Activated naive CD4-positive, alpha-beta T cell treated with anti-CD3 and anti-CD28 coated beads, Interleukin-2, amount 50 U/mL, for 24 hours (primary cell): ENCODE measurements at regions not wholly inside any gene's neighbourhood (a gene's known extent, or its start where the extent isn't known, plus 50 kb on each side); places are given as distances from the start of the nearest gene placed in this dataset.

ENCODE experiments used
- H3K27ac Mint-ChIP-seq: one replicate; pipeline ENCODE4 v1.8.0; 2021; ENCODE audit warnings: mild to moderate bottlenecking, mixed read lengths
- H3K27me3 Mint-ChIP-seq: one replicate; pipeline ENCODE4 v1.8.0; 2021; ENCODE audit warnings: mixed read lengths
- H3K36me3 Mint-ChIP-seq: one replicate; pipeline ENCODE4 v1.8.0; 2021; ENCODE audit warnings: mixed read lengths
- H3K4me1 Mint-ChIP-seq: one replicate; pipeline ENCODE4 v1.8.0; 2021; ENCODE audit warnings: mixed read lengths
- H3K4me3 Mint-ChIP-seq: one replicate; pipeline ENCODE4 v1.8.0; 2021; ENCODE audit warnings: mild to moderate bottlenecking, mixed read lengths
- H3K9me3 Mint-ChIP-seq: one replicate; pipeline ENCODE4 v1.8.0; 2021; ENCODE audit warnings: mixed read lengths

- H3K4me3 Mint-ChIP-seq: no peak overlapping the region
- peaks cover under 1% of the 10 kb centered on the region for H3K36me3 Mint-ChIP-seq
- peaks cover 6% of the 10 kb centered on the region for H3K9me3 Mint-ChIP-seq
- no peaks in the 10 kb centered on the region for H3K4me1 Mint-ChIP-seq
- no peak overlapping the region for H3K27ac Mint-ChIP-seq
- H3K27me3 Mint-ChIP-seq: peaks cover 5% of the 10 kb centered on the region
Measured at GRCh38 chr17:74089869-74090464, 113.5 kb upstream of the RPL38 start.

- Mint-ChIP-seq H3K4me1 (no peaks in the 10 kb centered on the region), H3K27me3 (peaks cover 5% of the 10 kb centered on the region), H3K36me3 (no peaks in the 10 kb centered on the region), H3K27ac (no peak overlapping the region), H3K9me3 (no peaks in the 10 kb centered on the region), H3K4me3 (no peak overlapping the region)
Measured at GRCh38 chr17:74094651-74095050, 108.8 kb upstream of the RPL38 start.

- no peak overlapping the region for H3K27ac Mint-ChIP-seq
- H3K27me3 Mint-ChIP-seq: peaks cover 5% of the 10 kb centered on the region
- no peaks in the 10 kb centered on the region for H3K36me3 Mint-ChIP-seq
- H3K4me3 Mint-ChIP-seq: no peak overlapping the region
- no peaks in the 10 kb centered on the region for H3K4me1 Mint-ChIP-seq
- H3K9me3 Mint-ChIP-seq: no peaks in the 10 kb centered on the region
Measured at GRCh38 chr17:74096456-74096855, 107.0 kb upstream of the RPL38 start.

- H3K27ac Mint-ChIP-seq: no peak overlapping the region
- no peaks in the 10 kb centered on the region for H3K9me3 Mint-ChIP-seq
- no peaks in the 10 kb centered on the region for H3K36me3 Mint-ChIP-seq
- H3K4me3 Mint-ChIP-seq: no peak overlapping the region
- peaks cover 9% of the 10 kb centered on the region for H3K27me3 Mint-ChIP-seq
- no peaks in the 10 kb centered on the region for H3K4me1 Mint-ChIP-seq
Measured at GRCh38 chr17:74097450-74098135, 105.9 kb upstream of the RPL38 start.

- Mint-ChIP-seq H3K27ac (no peak overlapping the region), H3K4me1 (no peaks in the 10 kb centered on the region), H3K9me3 (no peaks in the 10 kb centered on the region), H3K27me3 (peaks cover 9% of the 10 kb centered on the region), H3K36me3 (no peaks in the 10 kb centered on the region), H3K4me3 (no peak overlapping the region)
Measured at GRCh38 chr17:74098136-74099024, 105.1 kb upstream of the RPL38 start.

- Mint-ChIP-seq H3K9me3 (no peaks in the 10 kb centered on the region), H3K27ac (no peak overlapping the region), H3K27me3 (peaks cover 9% of the 10 kb centered on the region), H3K36me3 (no peaks in the 10 kb centered on the region), H3K4me1 (no peaks in the 10 kb centered on the region), H3K4me3 (no peak overlapping the region)
Measured at GRCh38 chr17:74099442-74100340, 103.8 kb upstream of the RPL38 start.

GRCh38 chr17:74104921-74105320 is 98.6 kb upstream of the RPL38 start:
- no peaks in the 10 kb centered on the region for H3K4me1 Mint-ChIP-seq
- no peaks in the 10 kb centered on the region for H3K9me3 Mint-ChIP-seq
- peaks cover 11% of the 10 kb centered on the region for H3K27me3 Mint-ChIP-seq
- no peak overlapping the region for H3K4me3 Mint-ChIP-seq
- H3K27ac Mint-ChIP-seq: no peak overlapping the region
- no peaks in the 10 kb centered on the region for H3K36me3 Mint-ChIP-seq

- Mint-ChIP-seq H3K27ac (no peak overlapping the region), H3K9me3 (no peaks in the 10 kb centered on the region), H3K4me3 (no peak overlapping the region), H3K27me3 (peaks cover 6% of the 10 kb centered on the region), H3K36me3 (no peaks in the 10 kb centered on the region), H3K4me1 (no peaks in the 10 kb centered on the region)
Measured at GRCh38 chr17:74107107-74107506, 96.4 kb upstream of the RPL38 start.

GRCh38 chr17:74108126-74108705 is 95.3 kb upstream of the RPL38 start:
- Mint-ChIP-seq H3K36me3 (no peaks in the 10 kb centered on the region), H3K9me3 (no peaks in the 10 kb centered on the region), H3K27me3 (peaks cover 2% of the 10 kb centered on the region), H3K27ac (no peak overlapping the region), H3K4me3 (no peak overlapping the region), H3K4me1 (no peaks in the 10 kb centered on the region)

GRCh38 chr17:74110467-74110866 is 93.0 kb upstream of the RPL38 start:
- H3K9me3 Mint-ChIP-seq: no peaks in the 10 kb centered on the region
- peaks cover 4% of the 10 kb centered on the region for H3K27me3 Mint-ChIP-seq
- H3K4me3 Mint-ChIP-seq: no peak overlapping the region
- no peaks in the 10 kb centered on the region for H3K36me3 Mint-ChIP-seq
- H3K27ac Mint-ChIP-seq: no peak overlapping the region
- H3K4me1 Mint-ChIP-seq: no peaks in the 10 kb centered on the region

GRCh38 chr17:74113326-74113725 is 90.2 kb upstream of the RPL38 start:
- Mint-ChIP-seq H3K4me1 (no peaks in the 10 kb centered on the region), H3K27me3 (peaks cover 7% of the 10 kb centered on the region), H3K4me3 (no peak overlapping the region), H3K36me3 (no peaks in the 10 kb centered on the region), H3K9me3 (no peaks in the 10 kb centered on the region), H3K27ac (no peak overlapping the region)

- Mint-ChIP-seq H3K4me1 (no peaks in the 10 kb centered on the region), H3K27me3 (peaks cover 7% of the 10 kb centered on the region), H3K9me3 (no peaks in the 10 kb centered on the region), H3K36me3 (no peaks in the 10 kb centered on the region), H3K4me3 (no peak overlapping the region), H3K27ac (no peak overlapping the region)
Measured at GRCh38 chr17:74113952-74114351, 89.5 kb upstream of the RPL38 start.

GRCh38 chr17:74114881-74115470 is 88.5 kb upstream of the RPL38 start:
- no peaks in the 10 kb centered on the region for H3K4me1 Mint-ChIP-seq

GRCh38 chr17:74115586-74115985 is 87.9 kb upstream of the RPL38 start:
- H3K36me3 Mint-ChIP-seq: no peaks in the 10 kb centered on the region
- no peak overlapping the region for H3K27ac Mint-ChIP-seq
- H3K4me1 Mint-ChIP-seq: no peaks in the 10 kb centered on the region
- H3K4me3 Mint-ChIP-seq: no peak overlapping the region
- H3K27me3 Mint-ChIP-seq: peaks cover 7% of the 10 kb centered on the region
- no peaks in the 10 kb centered on the region for H3K9me3 Mint-ChIP-seq

More at GRCh38 chr17:74114881-74115470, 88.5 kb upstream of the RPL38 start:
- no peaks in the 10 kb centered on the region for H3K36me3 Mint-ChIP-seq
- peaks cover 7% of the 10 kb centered on the region for H3K27me3 Mint-ChIP-seq
- no peak overlapping the region for H3K27ac Mint-ChIP-seq
- no peak overlapping the region for H3K4me3 Mint-ChIP-seq
- H3K9me3 Mint-ChIP-seq: no peaks in the 10 kb centered on the region
